ENCODE measurements at regions not wholly inside any gene's neighbourhood (a gene's known extent, or its start where the extent isn't known, plus 50 kb on each side); places are given as distances from the start of the nearest gene placed in this dataset.

- H3K27me3 ChIP-seq (replicated peaks in 1 of 4; ENCODE audit: control extremely low read depth in 1 of 4, control insufficient read depth in 3 of 4, insufficient read depth in 4 of 4, low read length in 3 of 4): no peaks in the 10 kb centered on the region
- H3K4me1 Mint-ChIP-seq: no peaks in the 10 kb centered on the region
- 72% methylated on average over 4 of the region's 4 CpGs for WGBS (ENCODE audit: insufficient coverage)
- H3K4me3 ChIP-seq (ENCODE audit: control extremely low read depth in 1 of 5, extremely low read depth in 1 of 5, insufficient read depth in 1 of 5, low read depth in 2 of 5, low read length in 4 of 5): no peak overlapping the region
- ATAC-seq (ENCODE audit: low read depth) (no peak), DNase-seq (no peak)
- H3K27ac Mint-ChIP-seq: no peak overlapping the region
- H3K9me3 ChIP-seq (ENCODE audit: control extremely low read depth in 1 of 3, control insufficient read depth in 2 of 3, insufficient read depth in 1 of 3, low read length in 2 of 3): no peaks in the 10 kb centered on the region
- H3K4me3 Mint-ChIP-seq: no peak overlapping the region
- no peaks in the 10 kb centered on the region for H3K27me3 Mint-ChIP-seq
- H3K4me2 ChIP-seq (replicated peaks; ENCODE audit: low read depth, low read length, poor library complexity, severe bottlenecking): no peak overlapping the region
- H3K9ac ChIP-seq (ENCODE audit: low read length): no peak overlapping the region
- no peak overlapping the region for H3K27ac ChIP-seq (ENCODE audit: low read length in 2 of 2)
- no peaks in the 10 kb centered on the region for H3K4me1 ChIP-seq (ENCODE audit: control insufficient read depth in 2 of 2, insufficient read depth in 2 of 2, low read length in 2 of 2)
- ChIA-PET POLR2A (no interaction called here), CTCF (no interaction called here)
- no peaks in the 10 kb centered on the region for H3K36me3 ChIP-seq (replicated peaks in 1 of 2; ENCODE audit: control extremely low read depth in 1 of 2, control insufficient read depth in 1 of 2, extremely low read depth in 1 of 2, insufficient read depth in 2 of 2, low read length in 1 of 2)
- H3K9me3 Mint-ChIP-seq (ENCODE audit: insufficient read depth): no peaks in the 10 kb centered on the region
- no peaks in the 10 kb centered on the region for H4K20me1 ChIP-seq (ENCODE audit: control insufficient read depth, insufficient read depth, low read length, poor library complexity, severe bottlenecking)
- no peak overlapping the region for H2AFZ ChIP-seq (ENCODE audit: insufficient read depth, low read depth, low read length, poor library complexity, severe bottlenecking)
- no peak for TF ChIP-seq EZH2 (IDR thresholded peaks at IDR 0.05; ENCODE audit: borderline replicate concordance, insufficient read depth, low read depth, low read length, poor library complexity, severe bottlenecking)
- TF ChIP-seq, protein P1, sequence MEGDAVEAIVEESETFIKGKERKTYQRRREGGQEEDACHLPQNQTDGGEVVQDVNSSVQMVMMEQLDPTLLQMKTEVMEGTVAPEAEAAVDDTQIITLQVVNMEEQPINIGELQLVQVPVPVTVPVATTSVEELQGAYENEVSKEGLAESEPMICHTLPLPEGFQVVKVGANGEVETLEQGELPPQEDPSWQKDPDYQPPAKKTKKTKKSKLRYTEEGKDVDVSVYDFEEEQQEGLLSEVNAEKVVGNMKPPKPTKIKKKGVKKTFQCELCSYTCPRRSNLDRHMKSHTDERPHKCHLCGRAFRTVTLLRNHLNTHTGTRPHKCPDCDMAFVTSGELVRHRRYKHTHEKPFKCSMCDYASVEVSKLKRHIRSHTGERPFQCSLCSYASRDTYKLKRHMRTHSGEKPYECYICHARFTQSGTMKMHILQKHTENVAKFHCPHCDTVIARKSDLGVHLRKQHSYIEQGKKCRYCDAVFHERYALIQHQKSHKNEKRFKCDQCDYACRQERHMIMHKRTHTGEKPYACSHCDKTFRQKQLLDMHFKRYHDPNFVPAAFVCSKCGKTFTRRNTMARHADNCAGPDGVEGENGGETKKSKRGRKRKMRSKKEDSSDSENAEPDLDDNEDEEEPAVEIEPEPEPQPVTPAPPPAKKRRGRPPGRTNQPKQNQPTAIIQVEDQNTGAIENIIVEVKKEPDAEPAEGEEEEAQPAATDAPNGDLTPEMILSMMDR (IDR thresholded peaks at IDR 0.05): no peak
- H3K79me2 ChIP-seq (ENCODE audit: control insufficient read depth, insufficient read depth, low read length): no peaks in the 10 kb centered on the region
- intact Hi-C loops (cut with micrococcal nuclease): no loop called here
Observed at GRCh38 chr7:46855851-46856250, 726.1 kb downstream of the TNS3 start.

DNA sequence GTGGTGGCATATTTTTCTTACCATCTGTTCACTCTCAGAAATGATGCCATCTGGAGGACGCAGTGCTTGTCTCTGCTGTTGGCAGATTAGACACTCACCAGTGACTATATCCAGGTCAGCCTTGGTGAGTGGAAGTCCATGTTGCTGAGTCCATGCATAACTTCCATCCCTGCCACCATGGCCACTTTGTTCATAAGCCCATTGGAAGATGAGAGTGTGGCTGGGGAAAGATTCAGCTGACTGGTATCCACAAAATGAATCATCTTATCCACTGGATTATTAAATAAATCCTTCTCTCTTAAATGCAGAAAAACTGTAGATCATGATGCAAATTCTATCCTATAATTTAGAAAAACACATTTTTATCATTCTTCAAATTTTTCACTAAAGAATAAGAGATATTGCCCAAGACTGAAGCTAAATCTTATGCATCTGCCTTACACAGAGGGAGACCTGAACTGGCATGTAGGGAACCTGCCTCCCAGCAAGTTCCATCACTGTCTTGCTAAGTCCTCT is 726.9 kb downstream of the TNS3 start:
- Histone ChIP-seq H3K27ac (ENCODE audit: low read length in 2 of 2) (no peak overlapping the region), H3K4me3 (ENCODE audit: control extremely low read depth in 1 of 5, extremely low read depth in 1 of 5, insufficient read depth in 1 of 5, low read depth in 2 of 5, low read length in 4 of 5) (no peak overlapping the region), H2AFZ (ENCODE audit: insufficient read depth, low read depth, low read length, poor library complexity, severe bottlenecking) (no peak overlapping the region), H3K36me3 (replicated peaks in 1 of 2; ENCODE audit: control extremely low read depth in 1 of 2, control insufficient read depth in 1 of 2, extremely low read depth in 1 of 2, insufficient read depth in 2 of 2, low read length in 1 of 2) (no peaks in the 10 kb centered on the region), H3K79me2 (ENCODE audit: control insufficient read depth, insufficient read depth, low read length) (no peaks in the 10 kb centered on the region), H3K4me1 (ENCODE audit: control insufficient read depth in 2 of 2, insufficient read depth in 2 of 2, low read length in 2 of 2) (no peaks in the 10 kb centered on the region), H3K9me3 (ENCODE audit: control extremely low read depth in 1 of 3, control insufficient read depth in 2 of 3, insufficient read depth in 1 of 3, low read length in 2 of 3) (no peaks in the 10 kb centered on the region), H3K27me3 (replicated peaks in 1 of 4; ENCODE audit: control extremely low read depth in 1 of 4, control insufficient read depth in 3 of 4, insufficient read depth in 4 of 4, low read length in 3 of 4) (no peaks in the 10 kb centered on the region), H4K20me1 (ENCODE audit: control insufficient read depth, insufficient read depth, low read length, poor library complexity, severe bottlenecking) (no peaks in the 10 kb centered on the region), H3K4me2 (replicated peaks; ENCODE audit: low read depth, low read length, poor library complexity, severe bottlenecking) (no peak overlapping the region), H3K9ac (ENCODE audit: low read length) (no peak overlapping the region)
- DNase-seq (no peak), ATAC-seq (ENCODE audit: low read depth) (no peak)
- ChIA-PET CTCF (no interaction called here), POLR2A (no interaction called here)
- Mint-ChIP-seq H3K4me3 (no peak overlapping the region), H3K27me3 (no peaks in the 10 kb centered on the region), H3K9me3 (ENCODE audit: insufficient read depth) (no peaks in the 10 kb centered on the region), H3K4me1 (no peaks in the 10 kb centered on the region), H3K27ac (no peak overlapping the region)
- intact Hi-C loops (cut with micrococcal nuclease): no loop called here
- no CpG with 5 or more reads among the region's 1 CpG for WGBS (ENCODE audit: insufficient coverage)
- TF ChIP-seq EZH2 (IDR thresholded peaks at IDR 0.05; ENCODE audit: borderline replicate concordance, insufficient read depth, low read depth, low read length, poor library complexity, severe bottlenecking): no peak
- TF ChIP-seq, protein P1 (IDR thresholded peaks at IDR 0.05): no peak
